Glomerular visceral epithelial cell (primary cell): ENCODE measurements at regions not wholly inside any gene's neighbourhood (a gene's known extent, or its start where the extent isn't known, plus 50 kb on each side); places are given as distances from the start of the nearest gene placed in this dataset.
A peak's percentile ranks its signal among the peaks of the same experiment; 100 is the strongest.

Experiments
- DNase-seq: peaks from one replicate; pipeline ENCODE4 v3.0.0-alpha.2; 2016; ENCODE audit errors: extremely low spot score

DNA sequence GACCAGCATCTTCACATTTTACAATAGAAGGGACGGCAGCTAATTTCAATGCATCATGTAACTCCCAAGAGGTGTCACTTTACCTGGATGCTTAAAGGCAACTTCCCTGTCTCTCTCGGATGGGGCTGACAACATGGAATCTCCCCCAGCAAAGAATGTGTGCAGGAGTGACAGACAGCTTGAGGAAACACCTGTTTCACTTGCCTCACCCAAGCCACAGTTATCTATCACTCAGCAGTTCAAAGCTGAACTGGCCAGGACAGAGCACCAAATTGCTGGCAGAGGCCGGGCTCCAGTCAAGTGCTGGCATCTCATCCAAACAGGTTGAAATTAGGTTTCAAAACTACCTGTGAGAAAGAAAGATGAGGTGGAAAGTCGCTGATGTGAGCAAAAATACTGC, 538.0 kb upstream of the PLXNA2 start:
- DNase-seq, result no peak

DNA sequence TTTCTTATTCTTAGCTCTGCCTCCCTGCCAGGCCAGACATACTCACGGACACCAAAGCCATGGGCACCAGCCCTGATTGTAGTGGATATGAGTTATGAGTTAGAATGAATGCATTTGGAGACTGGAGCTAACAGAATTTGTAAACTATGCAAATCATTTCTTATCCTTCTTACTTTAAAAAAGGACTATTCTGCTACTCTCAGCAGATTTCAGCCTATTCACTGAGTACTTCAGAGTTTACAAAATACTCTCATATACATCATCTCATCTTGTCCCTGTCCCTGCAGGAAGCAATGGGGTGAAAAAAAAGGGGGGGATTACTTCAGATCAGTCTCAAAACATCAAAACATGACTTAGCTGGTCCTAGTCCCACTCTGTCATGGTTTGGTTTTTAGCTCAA, 541.4 kb upstream of the PLXNA2 start:
- DNase-seq, result no peak

DNA sequence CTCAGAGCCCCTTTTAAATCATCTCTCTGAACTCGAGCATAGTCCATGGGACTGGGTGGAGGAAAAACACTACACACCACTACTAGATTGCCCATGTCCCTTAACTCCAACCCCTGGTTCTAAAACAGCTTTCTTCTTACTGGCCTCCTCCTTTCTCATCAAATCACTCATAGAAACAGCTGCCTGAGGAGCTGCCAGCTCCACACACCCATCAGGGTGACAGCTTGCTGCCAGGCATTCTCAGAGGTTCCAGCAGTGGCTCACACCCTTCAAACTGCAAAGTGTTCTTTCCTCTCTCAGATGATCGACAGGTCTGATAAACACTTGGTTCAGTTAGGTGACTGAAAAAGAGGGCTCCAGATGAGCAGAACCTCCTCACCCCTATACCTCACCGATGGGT, 543.0 kb upstream of the PLXNA2 start:
- DNase-seq, result no peak

DNA sequence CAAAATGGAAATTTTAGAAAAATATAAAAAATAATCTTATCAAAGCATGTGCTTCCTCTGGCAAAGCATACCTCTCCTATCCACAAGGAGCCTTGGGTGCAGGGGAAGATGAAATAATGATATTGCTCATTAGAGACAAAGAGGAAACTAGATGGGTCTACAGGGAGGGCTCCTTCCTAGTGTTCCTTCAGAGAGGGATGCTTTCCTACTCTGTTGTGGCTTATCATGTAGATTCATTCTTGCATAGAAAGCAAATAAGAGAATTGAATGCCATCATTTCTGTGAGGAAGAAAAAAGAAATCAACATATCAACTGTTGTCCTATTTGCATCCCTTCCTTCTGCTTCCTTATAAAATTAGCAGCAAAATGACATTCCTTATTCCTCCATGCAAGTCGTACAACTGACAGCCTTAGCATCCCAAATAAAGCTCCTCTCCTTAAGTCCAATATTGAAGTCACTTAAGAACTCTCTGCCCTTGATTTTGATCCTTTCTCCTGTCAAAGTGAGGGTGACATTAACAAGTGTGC, 543.9 kb upstream of the PLXNA2 start:
- no peak for DNase-seq

DNA sequence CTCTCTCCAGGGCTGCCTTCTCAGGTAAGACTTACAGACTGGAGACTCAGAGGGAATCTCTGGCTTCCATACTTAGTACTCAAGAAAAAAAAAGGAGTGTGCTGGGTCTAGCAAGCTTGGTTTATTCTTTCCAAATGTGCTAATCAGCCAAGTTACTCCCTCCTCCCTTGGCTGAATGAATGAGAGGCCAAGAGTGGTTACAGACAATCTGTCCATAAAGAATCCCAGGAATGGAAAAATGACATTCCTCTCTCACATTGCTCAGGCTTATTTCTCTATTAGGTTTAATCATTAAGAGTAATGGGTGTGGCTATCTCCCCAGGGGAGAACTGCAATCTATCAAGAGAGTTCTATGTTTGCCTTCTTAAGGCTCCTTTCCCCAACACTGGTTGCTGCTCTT, 547.3 kb upstream of the PLXNA2 start:
- peak; percentile 90 for DNase-seq

DNA sequence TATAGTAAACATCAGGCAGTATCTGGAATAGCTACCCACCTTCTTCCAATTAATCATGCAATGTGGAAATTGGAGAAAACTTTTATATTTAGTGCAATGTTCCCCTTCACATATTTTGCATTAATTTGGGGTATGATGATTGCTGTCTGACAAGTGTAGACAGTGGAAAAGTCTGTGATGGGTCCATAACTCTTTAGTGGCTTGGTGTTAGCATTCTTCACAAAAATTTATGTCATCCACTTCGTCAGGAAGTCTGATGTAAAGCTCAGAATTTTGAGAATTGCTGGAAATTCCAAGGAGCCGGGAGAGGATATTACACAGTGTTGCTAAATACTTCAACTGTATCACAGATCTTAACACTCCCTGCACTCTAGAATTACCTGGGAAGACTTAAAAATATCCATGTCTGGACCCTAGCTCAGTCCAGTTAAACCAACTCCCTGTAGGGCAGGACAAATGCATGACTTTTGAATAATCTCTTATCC, 549.7 kb upstream of the PLXNA2 start:
- DNase-seq, result no peak

DNA sequence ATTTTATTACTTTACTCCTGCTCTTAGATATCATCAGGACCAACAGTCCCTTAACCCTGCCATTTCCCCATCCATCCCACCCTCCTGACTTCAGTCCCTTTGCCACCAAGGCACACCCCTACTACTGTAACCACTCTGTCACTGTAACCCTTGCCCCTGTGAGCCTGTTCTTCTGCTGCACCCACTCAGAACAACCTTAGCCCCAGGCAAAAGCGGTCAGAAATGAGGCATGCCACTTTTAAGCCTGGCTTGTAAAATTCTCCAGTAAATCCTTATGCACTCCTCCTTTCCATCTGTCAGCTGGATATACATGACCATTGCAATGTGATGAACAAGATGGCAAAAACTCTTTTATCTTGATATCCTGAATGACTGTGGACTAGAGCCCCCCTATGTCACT, 555.0 kb upstream of the PLXNA2 start:
- DNase-seq, result no peak

DNA sequence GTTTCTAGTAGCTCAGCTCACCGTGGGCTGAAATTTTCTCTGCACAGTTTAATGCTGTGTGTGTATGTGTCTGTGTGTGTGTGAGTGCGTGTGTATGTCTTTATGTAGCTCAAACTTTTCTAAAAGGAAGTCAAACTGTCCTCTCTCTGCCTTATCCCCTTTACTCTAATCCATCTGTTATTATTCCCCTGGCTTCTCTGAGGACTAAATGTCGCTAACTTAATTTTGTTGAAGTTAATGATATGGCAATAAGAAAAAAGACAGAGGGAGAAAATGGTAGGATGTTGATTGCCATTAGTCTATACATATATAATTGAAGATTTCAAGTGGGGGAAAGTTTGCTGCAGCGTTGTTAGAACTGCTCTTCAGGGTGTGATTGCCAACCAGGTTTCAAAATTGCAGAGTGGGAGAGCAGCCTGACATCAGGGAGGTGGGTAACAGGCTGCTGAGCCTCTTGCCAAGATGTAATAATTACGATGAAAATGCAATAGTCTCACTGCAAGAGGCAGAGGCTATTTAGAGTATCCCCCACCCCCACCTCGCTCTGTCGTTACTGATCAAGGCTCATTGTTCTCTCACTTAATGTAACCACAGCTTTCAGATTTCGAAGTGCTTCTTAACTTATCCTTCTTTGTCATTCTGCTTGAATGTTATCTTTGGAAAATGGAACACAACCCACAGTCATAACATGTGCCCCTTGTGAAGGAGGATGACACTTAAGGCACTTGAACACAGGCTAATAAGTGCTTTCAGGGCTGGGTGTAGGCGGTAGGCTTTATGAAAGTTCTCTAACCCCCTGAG, 559.0 kb upstream of the PLXNA2 start:
- DNase-seq, result no peak

DNA sequence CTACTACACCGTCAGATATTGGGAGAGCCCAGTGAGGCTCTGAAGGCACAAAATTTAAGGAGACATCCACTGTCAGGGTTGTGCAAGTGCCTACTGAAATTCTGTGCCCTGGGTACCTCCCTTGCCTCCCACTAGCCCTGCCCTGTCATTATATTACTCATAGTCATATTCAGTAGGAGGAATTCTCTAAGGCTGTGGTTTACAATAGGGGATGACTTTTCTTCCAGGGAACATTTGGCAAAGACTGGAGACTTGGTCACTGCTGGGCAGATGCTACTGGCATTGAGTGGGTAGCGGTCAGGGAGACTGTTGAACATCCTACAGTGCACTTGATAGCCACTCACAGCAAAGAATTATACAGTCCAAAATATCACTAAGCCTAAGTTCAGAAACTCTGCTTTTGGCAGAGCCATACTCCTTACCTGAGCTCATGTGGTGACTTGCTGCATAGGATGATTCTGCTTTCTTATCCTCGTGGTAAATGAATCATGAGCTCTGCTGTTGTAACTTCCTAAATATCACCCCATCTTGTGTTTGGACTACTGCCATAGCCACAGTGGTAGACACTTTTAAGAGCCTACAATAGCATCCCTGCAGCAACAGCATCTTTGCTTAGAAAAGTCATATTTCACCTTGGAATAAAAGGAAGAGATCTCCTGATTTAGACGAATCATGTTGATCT, 563.4 kb upstream of the PLXNA2 start:
- peak; percentile 3 for DNase-seq

DNA sequence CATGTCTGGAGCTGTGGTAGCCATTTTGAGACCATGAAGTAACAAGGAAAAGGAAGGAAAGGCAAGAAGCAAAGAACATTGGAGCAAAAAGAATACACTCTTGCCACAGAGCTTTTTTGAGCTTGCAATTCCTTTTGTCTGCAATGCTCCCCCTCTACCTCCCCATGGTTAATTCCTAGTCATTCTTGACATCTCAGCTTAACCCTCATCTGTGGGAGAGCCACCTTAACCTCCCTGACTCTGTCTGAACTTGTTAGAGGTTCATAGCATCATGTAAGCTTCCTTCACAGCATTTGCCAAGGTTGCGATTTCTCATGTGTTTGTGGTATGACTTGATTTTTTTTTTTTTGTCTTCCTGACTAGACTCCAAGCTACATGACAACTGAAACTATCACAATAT, 564.1 kb upstream of the PLXNA2 start:
- DNase-seq, result no peak

DNA sequence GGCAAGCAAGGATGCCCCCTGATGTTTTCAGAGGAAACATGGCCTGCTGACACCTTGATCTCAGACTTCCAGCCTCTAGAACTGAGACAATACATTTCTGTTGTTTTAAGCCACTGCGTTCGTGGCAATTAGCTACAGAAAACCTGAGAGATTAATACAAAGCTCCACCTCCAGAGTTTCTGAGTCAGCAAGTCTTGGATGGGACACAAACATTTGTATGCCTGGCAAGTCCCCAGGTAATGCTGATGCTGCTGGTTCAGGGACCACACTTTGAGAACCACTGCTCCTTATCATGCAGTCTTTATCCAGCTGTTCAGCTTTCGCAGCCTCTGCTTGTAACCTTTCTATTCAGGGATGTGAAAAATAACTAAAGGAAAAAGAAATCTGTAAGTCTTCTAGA, 565.7 kb upstream of the PLXNA2 start:
- DNase-seq, result no peak

DNA sequence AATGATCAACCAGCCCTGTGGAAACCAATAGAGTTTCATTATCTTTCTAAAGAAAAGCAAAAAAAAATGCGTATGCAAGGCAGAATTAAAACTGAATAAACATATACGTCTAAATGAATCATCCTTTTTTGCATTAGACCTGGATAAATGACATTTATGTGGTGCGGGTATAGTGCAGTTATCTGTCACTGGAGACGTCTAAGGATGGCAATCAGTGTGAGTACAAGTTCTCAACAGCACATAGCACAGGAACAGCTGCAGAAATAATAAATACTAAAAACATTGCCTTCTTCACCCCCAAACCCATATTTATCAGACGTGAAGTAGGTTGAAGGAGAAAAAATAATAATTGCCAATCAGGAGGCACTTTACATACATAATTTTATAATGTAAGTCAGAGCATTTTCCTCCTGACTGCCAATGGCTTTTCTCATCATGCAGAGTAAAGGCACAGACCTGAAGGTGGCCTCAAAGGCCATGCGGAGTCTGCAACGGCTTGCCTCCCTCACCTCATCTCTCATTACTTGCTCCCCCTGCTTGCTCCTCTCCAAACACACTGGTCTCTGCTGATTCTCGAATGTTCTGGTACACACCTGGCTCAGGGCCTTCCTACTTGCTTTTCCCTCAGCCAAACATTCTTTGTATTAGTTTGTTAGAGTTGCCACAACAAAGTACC, 574.7 kb upstream of the PLXNA2 start:
- no peak for DNase-seq

DNA sequence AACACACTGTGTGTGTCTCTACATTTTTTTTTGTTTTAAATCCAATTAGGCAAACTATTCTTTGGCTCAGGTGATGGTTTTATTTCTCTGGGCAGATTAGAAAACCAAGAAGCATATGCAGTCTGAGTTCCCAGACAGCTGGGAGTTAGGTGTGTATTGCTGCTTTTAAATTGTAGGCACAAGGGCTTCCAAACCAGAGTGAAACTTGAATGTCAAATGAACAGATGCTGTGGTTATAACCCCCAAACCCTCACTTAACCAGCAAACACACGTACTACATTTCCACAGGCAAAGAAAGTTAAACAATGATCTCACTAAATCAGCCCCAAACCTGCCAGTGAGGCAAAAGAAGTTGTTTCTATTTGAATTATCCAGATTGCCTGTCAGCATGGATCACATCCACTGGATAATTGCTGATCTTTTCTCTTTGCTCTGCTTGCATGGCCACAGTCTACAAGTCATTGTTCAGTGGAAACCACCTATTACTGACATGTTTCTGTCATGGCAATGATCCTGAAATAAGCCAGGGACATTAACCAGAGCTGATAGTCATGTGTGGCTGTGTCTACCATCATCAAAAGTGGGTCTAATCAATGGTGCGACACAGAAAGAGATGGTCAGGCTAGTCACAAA, 576.5 kb upstream of the PLXNA2 start:
- DNase-seq, result no peak

DNA sequence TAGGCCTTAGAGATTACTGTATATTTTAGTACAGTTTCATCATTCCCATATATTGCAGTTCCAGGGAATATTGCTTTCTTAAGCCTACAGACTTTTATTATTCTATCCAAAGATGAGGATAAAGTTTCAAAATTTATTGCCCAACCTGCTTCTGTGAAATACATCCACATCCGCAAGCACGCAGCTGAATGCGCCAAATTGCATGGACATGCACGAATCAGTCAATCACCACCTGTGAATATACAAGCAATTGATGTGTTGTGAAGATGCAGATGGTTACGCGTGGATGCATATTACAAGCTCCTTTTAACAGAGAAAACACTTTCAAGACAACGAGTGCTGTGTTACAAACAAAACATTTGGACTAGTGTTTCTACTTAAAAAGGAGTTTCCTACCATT, 577.8 kb upstream of the PLXNA2 start:
- no peak for DNase-seq

DNA sequence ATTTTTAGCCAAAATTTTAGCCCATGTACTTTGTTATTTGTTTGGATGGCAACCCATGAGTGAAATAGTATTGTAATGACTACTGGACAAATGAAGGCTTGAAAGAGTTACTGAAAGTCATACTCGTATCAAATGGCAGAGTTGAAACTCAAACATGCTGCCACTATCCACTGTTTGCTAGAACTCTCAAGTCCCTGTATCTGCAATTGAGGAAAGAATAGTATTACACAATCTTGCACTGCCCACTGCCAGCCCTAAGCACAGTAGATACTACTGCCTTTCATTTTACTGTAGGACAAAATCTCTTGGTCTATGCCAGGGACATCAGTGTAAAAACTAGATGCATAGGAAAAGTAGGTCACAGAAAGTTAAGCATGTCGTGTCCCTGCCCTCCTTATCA, 581.1 kb upstream of the PLXNA2 start:
- no peak for DNase-seq

DNA sequence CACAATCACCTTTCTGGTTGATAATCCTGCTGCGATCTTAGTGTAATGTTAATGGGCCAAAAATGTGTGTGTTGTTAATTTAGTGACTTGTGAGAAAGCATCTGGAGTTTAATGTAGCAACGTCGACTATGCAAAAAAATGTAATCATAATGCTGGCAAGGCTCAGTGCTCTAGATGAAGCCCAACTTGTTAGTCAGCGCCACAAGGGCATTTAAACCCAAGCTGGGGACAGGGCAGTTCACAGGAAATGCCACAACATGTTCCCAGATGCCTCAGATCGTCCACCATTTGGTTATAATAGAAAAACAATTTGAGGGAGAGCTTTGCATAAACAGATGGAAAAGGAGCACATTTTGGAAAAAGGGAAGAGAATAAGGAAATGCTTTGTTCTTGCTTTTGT, 585.4 kb upstream of the PLXNA2 start:
- DNase-seq, result no peak

DNA sequence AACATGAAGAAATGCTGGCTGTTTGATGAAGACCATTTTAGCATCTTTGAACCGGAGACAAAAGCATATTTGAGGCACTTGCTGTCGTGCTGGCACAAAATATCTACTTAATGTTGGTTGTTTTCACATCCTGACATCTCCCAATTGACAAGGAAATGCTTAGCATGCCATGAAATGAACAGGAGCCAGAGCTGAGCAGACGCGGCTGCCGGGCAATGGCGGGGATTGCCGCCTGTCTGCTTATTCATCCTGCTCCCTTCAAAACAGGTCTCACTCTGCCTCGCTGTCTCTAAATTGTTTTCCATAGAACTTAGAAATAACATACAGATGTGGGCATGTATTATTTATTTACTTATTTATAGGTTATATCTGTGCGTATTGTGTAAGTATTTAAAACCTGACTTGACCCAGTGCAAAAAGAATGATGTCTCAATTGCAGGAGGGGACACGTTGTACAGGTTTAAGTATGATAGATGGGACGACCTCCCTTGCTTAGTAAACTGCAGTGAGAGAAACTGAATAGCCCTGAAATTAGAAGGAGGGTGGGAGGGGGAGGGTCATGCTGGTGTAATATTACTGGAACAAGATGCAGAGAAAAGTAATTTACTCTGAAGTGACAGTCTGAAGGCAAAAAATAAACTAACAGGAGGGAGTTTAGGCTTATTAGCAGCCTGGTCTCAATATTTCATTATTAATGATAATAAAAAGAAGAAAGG, 590.4 kb upstream of the PLXNA2 start:
- DNase-seq, result no peak

DNA sequence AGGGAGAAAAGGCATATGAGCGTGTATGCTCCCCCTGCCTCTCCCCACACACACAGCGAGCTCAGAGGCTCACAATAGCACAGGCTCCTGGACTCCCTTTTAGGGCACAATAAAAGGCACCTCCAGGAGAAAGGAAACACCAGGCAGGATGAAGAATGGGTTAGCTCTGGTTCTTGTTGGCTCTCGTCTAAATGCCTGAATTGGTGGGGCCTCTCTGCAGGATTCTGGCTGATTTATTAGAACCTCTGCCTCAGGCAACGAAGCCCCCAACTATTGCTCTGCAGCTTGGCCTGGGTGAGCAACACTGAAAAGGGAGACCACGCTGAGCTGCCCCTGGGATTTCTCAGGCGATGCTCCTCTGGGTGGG, 590.9 kb upstream of the PLXNA2 start:
- DNase-seq, result no peak

DNA sequence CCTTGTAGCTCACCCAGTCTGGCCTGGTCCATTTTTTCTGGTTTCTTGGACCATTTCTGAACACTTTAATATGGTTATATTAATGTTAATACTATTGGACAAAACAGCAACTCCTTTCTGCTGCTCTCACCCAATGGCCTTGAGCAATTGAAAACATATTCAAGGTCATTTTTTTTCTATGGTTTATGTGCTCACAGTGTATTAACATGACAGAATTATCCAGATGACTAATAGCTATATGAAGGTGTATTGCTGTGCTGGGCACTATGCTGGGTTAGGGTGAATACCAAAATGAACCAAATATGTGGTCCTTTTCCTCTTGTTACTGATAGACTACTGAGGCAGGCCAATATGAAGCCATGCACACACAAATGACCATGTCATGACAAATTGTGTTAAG, 591.6 kb upstream of the PLXNA2 start:
- no peak for DNase-seq

DNA sequence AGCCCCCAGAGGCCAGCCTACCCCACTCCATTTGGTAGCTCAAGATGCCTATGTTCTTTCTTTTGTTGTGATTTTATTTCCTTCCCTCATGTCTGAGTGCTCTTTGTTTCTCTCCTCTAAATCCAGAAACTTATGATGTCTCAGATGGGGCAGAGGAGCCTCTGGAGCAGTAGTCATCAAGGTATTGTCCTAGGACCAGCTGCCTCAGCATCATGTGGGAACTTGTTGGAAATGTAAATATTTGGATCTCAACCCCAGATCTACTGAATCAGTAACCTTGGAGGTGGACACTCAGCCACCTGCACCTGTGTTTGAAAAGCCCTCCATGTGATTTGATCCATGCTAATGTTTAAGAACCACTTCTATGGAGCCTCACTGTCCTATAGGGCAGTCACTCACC, 593.1 kb upstream of the PLXNA2 start:
- no peak for DNase-seq

DNA sequence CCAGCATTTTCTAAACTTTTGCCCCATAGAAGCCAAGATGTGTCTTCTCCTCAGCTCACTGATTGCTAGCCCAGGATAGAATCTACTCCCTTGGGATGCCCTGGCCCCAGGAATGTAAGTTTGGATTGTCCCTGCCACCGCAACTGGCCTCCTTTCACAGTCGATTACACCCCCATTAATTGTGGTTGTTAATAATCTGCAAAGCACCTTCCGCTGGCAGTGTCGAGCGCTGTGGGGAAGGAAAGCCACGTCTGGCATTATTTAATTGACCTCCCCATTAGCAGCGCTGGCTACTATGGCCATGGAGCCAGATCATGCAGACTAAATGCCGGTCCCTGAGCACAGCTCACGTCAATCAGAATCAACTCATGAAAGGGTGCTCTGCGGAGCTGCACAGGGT, 597.3 kb upstream of the PLXNA2 start:
- peak; percentile 69 for DNase-seq

DNA sequence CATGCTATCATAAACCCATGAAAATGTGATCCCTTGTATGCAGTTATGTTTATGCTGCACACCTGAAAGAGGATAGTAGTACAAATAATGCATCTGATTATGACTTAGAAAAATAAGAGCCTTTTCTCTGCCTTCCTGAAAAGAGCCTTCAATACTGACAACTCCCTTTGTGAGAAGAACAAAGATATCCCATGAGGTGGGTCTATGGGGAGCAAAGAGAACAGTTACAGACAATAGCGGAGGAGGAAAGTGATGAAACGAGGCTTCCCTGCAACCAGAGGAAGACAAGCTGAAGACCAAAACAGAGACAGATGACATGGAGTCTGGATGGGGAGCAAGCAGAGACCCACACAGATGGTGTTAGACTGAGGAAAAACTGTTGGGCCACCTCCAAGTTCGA, 598.3 kb upstream of the PLXNA2 start:
- DNase-seq, result no peak
